GM23338 (cell line): ENCODE measurements at regions not wholly inside any gene's neighbourhood (a gene's known extent, or its start where the extent isn't known, plus 50 kb on each side); places are given as distances from the start of the nearest gene placed in this dataset.

Experiments used
- ATAC-seq: fragments of 200-7000 bp; cut with Tn5 transposase; 3 replicates; pipeline ENCODE4 v1.9.1; 2020
- DNase-seq: peaks from one replicate; pipeline ENCODE4 v3.0.0-alpha.2; 2015; ENCODE audit warnings: low spot score
- H2AFZ ChIP-seq: fragments of 200-600 bp; sonication (generic); 2 replicates; pipeline ENCODE4 v1.8.0; 2016; ENCODE audit warnings: antibody characterized with exemption, mild to moderate bottlenecking, moderate library complexity
- H3F3A ChIP-seq: fragments of 200-600 bp; sonication (generic); replicated peaks from 2 replicates; pipeline ENCODE4 v1.8.0; 2017; ENCODE audit warnings: antibody characterized with exemption, mixed run types, low read depth
- H3K27ac ChIP-seq: fragments of 200-600 bp; sonication (generic); 2 replicates; pipeline ENCODE4 v1.6.1; 2016; ENCODE audit warnings: low read depth
- H3K27me3 ChIP-seq: fragments of 200-600 bp; sonication (generic); 2 replicates; pipeline ENCODE4 v1.8.0; 2016; ENCODE audit warnings: mild to moderate bottlenecking, mixed run types, moderate library complexity; ENCODE audit not compliant: insufficient read depth
- H3K36me3 ChIP-seq: fragments of 200-600 bp; sonication (generic); 2 replicates; pipeline ENCODE4 v1.8.0; 2016; ENCODE audit warnings: mild to moderate bottlenecking; ENCODE audit not compliant: insufficient read depth
- H3K4me1 ChIP-seq: fragments of 200-600 bp; sonication (generic); 2 replicates; pipeline ENCODE4 v1.8.0; 2016; ENCODE audit warnings: mild to moderate bottlenecking, moderate library complexity; ENCODE audit not compliant: insufficient read depth
- H3K4me2 ChIP-seq: fragments of 200-600 bp; sonication (generic); 2 replicates; pipeline ENCODE4 v1.7.1; 2017; ENCODE audit warnings: mixed run types
- H3K4me3 ChIP-seq: fragments of 200-600 bp; sonication (generic); 2 replicates; pipeline ENCODE4 v1.6.1; 2016; ENCODE audit warnings: mixed run types
- H3K79me2 ChIP-seq: fragments of 200-600 bp; sonication (generic); replicated peaks from 2 replicates; pipeline ENCODE4 v1.8.0; 2017; ENCODE audit warnings: mild to moderate bottlenecking; ENCODE audit not compliant: insufficient read depth
- H3K9me2 ChIP-seq: fragments of 200-600 bp; sonication (generic); 2 replicates; pipeline ENCODE4 v1.8.0; 2017; ENCODE audit not compliant: insufficient read depth
- H4K20me1 ChIP-seq: fragments of 200-600 bp; sonication (generic); replicated peaks from 2 replicates; pipeline ENCODE4 v1.8.0; 2017; ENCODE audit warnings: mild to moderate bottlenecking; ENCODE audit not compliant: insufficient read depth
- H3K27ac Mint-ChIP-seq: 2 replicates; pipeline ENCODE4 v1.8.0; 2020; ENCODE audit warnings: inconsistent platforms, mild to moderate bottlenecking, moderate library complexity, mixed read lengths
- H3K27me3 Mint-ChIP-seq: 3 replicates; pipeline ENCODE4 v1.8.0; 2022; ENCODE audit warnings: low read depth, mild to moderate bottlenecking, moderate library complexity, mixed read lengths, inconsistent platforms; ENCODE audit not compliant: insufficient read depth, poor library complexity
- H3K36me3 Mint-ChIP-seq: 3 replicates; pipeline ENCODE4 v1.8.0; 2021; ENCODE audit warnings: low read depth, mild to moderate bottlenecking, inconsistent platforms, moderate library complexity, mixed read lengths
- H3K4me1 Mint-ChIP-seq: 3 replicates; pipeline ENCODE4 v1.8.0; 2020; ENCODE audit warnings: mild to moderate bottlenecking, inconsistent platforms, mixed read lengths
- H3K4me3 Mint-ChIP-seq: 3 replicates; pipeline ENCODE4 v1.8.0; 2021; ENCODE audit warnings: moderate library complexity, mild to moderate bottlenecking, inconsistent platforms, mixed read lengths
- H3K9me3 Mint-ChIP-seq: 3 replicates; pipeline ENCODE4 v1.8.0; 2020; ENCODE audit warnings: moderate library complexity, mild to moderate bottlenecking, inconsistent platforms, mixed read lengths
- CREB1 ChIP-seq: fragments of 250-450 bp; sonication (Bioruptor Pico); IDR thresholded peaks from 2 replicates; pipeline ENCODE4 v1.5.0; 2020; ENCODE audit warnings: low read depth, mild to moderate bottlenecking, moderate library complexity
- EZH2phosphoT487 ChIP-seq: fragments of 200-600 bp; sonication (generic); IDR thresholded peaks from one replicate; pipeline ENCODE4 v1.8.1; 2018; ENCODE audit warnings: antibody characterized with exemption; ENCODE audit not compliant: unreplicated experiment
- JUNB ChIP-seq: IDR thresholded peaks from one replicate; pipeline ENCODE4 v1.6.1; 2016; ENCODE audit warnings: antibody characterized with exemption; ENCODE audit not compliant: unreplicated experiment
- NANOG ChIP-seq: IDR thresholded peaks from 2 replicates; pipeline ENCODE4 v1.6.1; 2016; ENCODE audit warnings: antibody characterized with exemption, borderline replicate concordance
- POLR2AphosphoS5 ChIP-seq: IDR thresholded peaks from 2 replicates; pipeline ENCODE4 v1.6.1; 2016; ENCODE audit warnings: antibody characterized with exemption, low read depth
- STAT1 ChIP-seq: IDR thresholded peaks from one replicate; pipeline ENCODE4 v1.6.1; 2016; ENCODE audit warnings: antibody characterized with exemption; ENCODE audit not compliant: unreplicated experiment
- ZNF114 ChIP-seq: fragments of 250-450 bp; sonication (Bioruptor Pico); IDR thresholded peaks from 2 replicates; pipeline ENCODE4 v1.5.0; 2020; ENCODE audit warnings: mild to moderate bottlenecking, moderate library complexity
- ZNF331 ChIP-seq: fragments of 250-450 bp; sonication (Bioruptor Pico); IDR thresholded peaks from 2 replicates; pipeline ENCODE4 v1.5.0; 2020; ENCODE audit warnings: low read depth, mild to moderate bottlenecking, moderate library complexity
- TF ChIP-seq, protein P1 (sequence below): IDR thresholded peaks from one replicate; pipeline ENCODE4 v1.6.1; 2018; ENCODE audit warnings: antibody characterized with exemption; ENCODE audit not compliant: unreplicated experiment
- TF ChIP-seq, protein P2 (sequence below): IDR thresholded peaks from 2 replicates; pipeline ENCODE4 v1.6.1; 2016; ENCODE audit warnings: antibody characterized with exemption
- TF ChIP-seq, protein P3 (sequence below), 2 experiments: fragments of 200-600 bp in 1 of 2; sonication (generic) in 1 of 2; conservative IDR thresholded peaks; 2 replicates each; pipeline versions ENCODE4 v1.5.1 to v1.6.1; 2016 to 2017; ENCODE audit warnings: antibody characterized with exemption in 2 of 2, low read depth in 2 of 2, mild to moderate bottlenecking in 2 of 2, moderate library complexity in 1 of 2
- TF ChIP-seq, protein P4 (sequence below): fragments of 250-450 bp; sonication (Bioruptor Pico); IDR thresholded peaks from 2 replicates; pipeline ENCODE4 v1.5.0; 2020; ENCODE audit warnings: mild to moderate bottlenecking, moderate library complexity

DNA sequence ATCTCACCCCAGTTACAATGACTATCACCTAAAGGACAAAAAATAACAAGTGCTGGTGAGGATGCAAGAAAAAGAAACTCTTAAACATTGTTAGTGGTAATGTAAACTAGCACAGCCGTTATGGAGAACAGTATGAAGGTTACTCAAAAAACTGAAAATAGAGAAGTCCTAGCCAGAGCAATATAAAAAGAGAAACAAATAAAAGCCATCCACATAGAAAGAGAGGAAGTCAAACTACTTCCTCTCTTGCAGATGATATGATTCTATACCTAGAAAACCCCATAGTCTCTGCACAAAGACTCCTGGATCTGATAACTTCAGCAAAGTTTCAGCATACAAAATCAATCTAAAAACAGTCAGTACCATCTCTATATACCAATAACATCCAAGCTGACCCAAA lies 221.5 kb upstream of the FAM174A start (continued):
- TF ChIP-seq, protein P1, sequence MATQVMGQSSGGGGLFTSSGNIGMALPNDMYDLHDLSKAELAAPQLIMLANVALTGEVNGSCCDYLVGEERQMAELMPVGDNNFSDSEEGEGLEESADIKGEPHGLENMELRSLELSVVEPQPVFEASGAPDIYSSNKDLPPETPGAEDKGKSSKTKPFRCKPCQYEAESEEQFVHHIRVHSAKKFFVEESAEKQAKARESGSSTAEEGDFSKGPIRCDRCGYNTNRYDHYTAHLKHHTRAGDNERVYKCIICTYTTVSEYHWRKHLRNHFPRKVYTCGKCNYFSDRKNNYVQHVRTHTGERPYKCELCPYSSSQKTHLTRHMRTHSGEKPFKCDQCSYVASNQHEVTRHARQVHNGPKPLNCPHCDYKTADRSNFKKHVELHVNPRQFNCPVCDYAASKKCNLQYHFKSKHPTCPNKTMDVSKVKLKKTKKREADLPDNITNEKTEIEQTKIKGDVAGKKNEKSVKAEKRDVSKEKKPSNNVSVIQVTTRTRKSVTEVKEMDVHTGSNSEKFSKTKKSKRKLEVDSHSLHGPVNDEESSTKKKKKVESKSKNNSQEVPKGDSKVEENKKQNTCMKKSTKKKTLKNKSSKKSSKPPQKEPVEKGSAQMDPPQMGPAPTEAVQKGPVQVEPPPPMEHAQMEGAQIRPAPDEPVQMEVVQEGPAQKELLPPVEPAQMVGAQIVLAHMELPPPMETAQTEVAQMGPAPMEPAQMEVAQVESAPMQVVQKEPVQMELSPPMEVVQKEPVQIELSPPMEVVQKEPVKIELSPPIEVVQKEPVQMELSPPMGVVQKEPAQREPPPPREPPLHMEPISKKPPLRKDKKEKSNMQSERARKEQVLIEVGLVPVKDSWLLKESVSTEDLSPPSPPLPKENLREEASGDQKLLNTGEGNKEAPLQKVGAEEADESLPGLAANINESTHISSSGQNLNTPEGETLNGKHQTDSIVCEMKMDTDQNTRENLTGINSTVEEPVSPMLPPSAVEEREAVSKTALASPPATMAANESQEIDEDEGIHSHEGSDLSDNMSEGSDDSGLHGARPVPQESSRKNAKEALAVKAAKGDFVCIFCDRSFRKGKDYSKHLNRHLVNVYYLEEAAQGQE, result no peak
- TF ChIP-seq STAT1 (no peak), EZH2phosphoT487 (no peak), POLR2AphosphoS5 (no peak), JUNB (no peak), NANOG (no peak), CREB1 (CRISPR knock-in tag) (no peak), ZNF331 (CRISPR knock-in tag) (no peak)
- TF ChIP-seq, protein P2, sequence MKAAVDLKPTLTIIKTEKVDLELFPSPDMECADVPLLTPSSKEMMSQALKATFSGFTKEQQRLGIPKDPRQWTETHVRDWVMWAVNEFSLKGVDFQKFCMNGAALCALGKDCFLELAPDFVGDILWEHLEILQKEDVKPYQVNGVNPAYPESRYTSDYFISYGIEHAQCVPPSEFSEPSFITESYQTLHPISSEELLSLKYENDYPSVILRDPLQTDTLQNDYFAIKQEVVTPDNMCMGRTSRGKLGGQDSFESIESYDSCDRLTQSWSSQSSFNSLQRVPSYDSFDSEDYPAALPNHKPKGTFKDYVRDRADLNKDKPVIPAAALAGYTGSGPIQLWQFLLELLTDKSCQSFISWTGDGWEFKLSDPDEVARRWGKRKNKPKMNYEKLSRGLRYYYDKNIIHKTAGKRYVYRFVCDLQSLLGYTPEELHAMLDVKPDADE, result no peak
- TF ChIP-seq, protein P3, sequence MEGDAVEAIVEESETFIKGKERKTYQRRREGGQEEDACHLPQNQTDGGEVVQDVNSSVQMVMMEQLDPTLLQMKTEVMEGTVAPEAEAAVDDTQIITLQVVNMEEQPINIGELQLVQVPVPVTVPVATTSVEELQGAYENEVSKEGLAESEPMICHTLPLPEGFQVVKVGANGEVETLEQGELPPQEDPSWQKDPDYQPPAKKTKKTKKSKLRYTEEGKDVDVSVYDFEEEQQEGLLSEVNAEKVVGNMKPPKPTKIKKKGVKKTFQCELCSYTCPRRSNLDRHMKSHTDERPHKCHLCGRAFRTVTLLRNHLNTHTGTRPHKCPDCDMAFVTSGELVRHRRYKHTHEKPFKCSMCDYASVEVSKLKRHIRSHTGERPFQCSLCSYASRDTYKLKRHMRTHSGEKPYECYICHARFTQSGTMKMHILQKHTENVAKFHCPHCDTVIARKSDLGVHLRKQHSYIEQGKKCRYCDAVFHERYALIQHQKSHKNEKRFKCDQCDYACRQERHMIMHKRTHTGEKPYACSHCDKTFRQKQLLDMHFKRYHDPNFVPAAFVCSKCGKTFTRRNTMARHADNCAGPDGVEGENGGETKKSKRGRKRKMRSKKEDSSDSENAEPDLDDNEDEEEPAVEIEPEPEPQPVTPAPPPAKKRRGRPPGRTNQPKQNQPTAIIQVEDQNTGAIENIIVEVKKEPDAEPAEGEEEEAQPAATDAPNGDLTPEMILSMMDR (conservative IDR thresholded peaks at IDR 0.05; ENCODE audit: low read depth in 2 of 2), result no peak

DNA sequence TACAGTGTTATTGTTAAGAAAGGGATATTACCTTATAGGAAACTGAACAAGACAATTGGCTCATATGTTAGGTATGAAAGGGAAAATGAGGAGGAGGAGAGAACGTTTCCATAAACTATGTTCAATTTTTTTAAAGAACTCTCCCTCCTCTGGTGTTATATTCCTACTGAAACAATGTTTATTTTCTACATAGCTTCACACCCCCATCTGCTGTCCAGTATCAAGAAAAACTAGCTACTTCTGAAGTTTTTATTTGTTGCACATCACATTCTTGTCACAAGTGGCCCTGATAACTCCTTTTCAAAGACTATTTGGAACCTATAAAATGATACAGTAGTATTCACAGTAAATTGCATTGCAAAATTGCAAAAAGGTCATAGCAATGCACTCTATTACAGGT lies 223.4 kb upstream of the FAM174A start:
- Histone ChIP-seq H4K20me1 (no peaks in the 10 kb centered on the region), H3F3A (no peaks in the 10 kb centered on the region), H3K79me2 (no peaks in the 10 kb centered on the region), H3K27me3 (no peaks in the 10 kb centered on the region), H3K4me1 (no peaks in the 10 kb centered on the region), H3K36me3 (no peaks in the 10 kb centered on the region), H3K4me3 (no peak overlapping the region), H3K27ac (no peak overlapping the region), H3K4me2 (no peak overlapping the region), H2AFZ (no peak overlapping the region), H3K9me2 (no peaks in the 10 kb centered on the region; the same call in 1 of the 2 replicates)
- Mint-ChIP-seq H3K9me3 (peaks cover 9% of the 10 kb centered on the region; the same call in 2 of the 3 replicates), H3K4me1 (no peaks in the 10 kb centered on the region), H3K36me3 (no peaks in the 10 kb centered on the region; the same call in 2 of the 3 replicates), H3K4me3 (no peak overlapping the region), H3K27ac (no peak overlapping the region), H3K27me3 (peaks cover 2% of the 10 kb centered on the region)
- ATAC-seq, result no peak
- no peak for DNase-seq
- TF ChIP-seq, protein P4, sequence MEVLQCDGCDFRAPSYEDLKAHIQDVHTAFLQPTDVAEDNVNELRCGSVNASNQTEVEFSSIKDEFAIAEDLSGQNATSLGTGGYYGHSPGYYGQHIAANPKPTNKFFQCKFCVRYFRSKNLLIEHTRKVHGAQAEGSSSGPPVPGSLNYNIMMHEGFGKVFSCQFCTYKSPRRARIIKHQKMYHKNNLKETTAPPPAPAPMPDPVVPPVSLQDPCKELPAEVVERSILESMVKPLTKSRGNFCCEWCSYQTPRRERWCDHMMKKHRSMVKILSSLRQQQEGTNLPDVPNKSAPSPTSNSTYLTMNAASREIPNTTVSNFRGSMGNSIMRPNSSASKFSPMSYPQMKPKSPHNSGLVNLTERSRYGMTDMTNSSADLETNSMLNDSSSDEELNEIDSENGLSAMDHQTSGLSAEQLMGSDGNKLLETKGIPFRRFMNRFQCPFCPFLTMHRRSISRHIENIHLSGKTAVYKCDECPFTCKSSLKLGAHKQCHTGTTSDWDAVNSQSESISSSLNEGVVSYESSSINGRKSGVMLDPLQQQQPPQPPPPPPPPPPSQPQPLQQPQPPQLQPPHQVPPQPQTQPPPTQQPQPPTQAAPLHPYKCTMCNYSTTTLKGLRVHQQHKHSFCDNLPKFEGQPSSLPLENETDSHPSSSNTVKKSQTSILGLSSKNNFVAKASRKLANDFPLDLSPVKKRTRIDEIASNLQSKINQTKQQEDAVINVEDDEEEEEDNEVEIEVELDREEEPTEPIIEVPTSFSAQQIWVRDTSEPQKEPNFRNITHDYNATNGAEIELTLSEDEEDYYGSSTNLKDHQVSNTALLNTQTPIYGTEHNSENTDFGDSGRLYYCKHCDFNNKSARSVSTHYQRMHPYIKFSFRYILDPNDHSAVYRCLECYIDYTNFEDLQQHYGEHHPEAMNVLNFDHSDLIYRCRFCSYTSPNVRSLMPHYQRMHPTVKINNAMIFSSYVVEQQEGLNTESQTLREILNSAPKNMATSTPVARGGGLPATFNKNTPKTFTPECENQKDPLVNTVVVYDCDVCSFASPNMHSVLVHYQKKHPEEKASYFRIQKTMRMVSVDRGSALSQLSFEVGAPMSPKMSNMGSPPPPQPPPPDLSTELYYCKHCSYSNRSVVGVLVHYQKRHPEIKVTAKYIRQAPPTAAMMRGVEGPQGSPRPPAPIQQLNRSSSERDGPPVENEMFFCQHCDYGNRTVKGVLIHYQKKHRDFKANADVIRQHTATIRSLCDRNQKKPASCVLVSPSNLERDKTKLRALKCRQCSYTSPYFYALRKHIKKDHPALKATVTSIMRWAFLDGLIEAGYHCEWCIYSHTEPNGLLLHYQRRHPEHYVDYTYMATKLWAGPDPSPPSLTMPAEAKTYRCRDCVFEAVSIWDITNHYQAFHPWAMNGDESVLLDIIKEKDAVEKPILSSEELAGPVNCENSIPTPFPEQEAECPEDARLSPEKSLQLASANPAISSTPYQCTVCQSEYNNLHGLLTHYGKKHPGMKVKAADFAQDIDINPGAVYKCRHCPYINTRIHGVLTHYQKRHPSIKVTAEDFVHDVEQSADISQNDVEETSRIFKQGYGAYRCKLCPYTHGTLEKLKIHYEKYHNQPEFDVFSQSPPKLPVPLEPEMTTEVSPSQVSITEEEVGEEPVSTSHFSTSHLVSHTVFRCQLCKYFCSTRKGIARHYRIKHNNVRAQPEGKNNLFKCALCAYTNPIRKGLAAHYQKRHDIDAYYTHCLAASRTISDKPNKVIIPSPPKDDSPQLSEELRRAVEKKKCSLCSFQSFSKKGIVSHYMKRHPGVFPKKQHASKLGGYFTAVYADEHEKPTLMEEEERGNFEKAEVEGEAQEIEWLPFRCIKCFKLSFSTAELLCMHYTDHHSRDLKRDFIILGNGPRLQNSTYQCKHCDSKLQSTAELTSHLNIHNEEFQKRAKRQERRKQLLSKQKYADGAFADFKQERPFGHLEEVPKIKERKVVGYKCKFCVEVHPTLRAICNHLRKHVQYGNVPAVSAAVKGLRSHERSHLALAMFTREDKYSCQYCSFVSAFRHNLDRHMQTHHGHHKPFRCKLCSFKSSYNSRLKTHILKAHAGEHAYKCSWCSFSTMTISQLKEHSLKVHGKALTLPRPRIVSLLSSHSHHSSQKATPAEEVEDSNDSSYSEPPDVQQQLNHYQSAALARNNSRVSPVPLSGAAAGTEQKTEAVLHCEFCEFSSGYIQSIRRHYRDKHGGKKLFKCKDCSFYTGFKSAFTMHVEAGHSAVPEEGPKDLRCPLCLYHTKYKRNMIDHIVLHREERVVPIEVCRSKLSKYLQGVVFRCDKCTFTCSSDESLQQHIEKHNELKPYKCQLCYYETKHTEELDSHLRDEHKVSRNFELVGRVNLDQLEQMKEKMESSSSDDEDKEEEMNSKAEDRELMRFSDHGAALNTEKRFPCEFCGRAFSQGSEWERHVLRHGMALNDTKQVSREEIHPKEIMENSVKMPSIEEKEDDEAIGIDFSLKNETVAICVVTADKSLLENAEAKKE (CRISPR knock-in tag), result no peak
- TF ChIP-seq EZH2phosphoT487 (no peak), ZNF331 (CRISPR knock-in tag) (no peak), ZNF114 (CRISPR knock-in tag) (no peak)
- TF ChIP-seq, protein P2, result no peak
